CD14-positive monocyte (primary cell): ENCODE measurements at regions not wholly inside any gene's neighbourhood (a gene's known extent, or its start where the extent isn't known, plus 50 kb on each side); places are given as distances from the start of the nearest gene placed in this dataset.
A peak's percentile ranks its signal among the peaks of the same experiment; 100 is the strongest.

Source experiments
- DNase-seq, 3 donors: peaks; one replicate each; pipeline ENCODE4 v3.0.0-alpha.2; 2011 to 2022
- H2AFZ ChIP-seq: 2 replicates; pipeline ENCODE4 v1.6.0; 2012; ENCODE audit warnings: mild to moderate bottlenecking, low read depth, low read length, inconsistent platforms; ENCODE audit not compliant: insufficient read depth, poor library complexity, severe bottlenecking
- H3K27ac ChIP-seq, 2 donors: 1 replicate in 1 of 2; 2 replicates in 1 of 2; pipeline ENCODE4 v1.5.1; 2012 to 2013; ENCODE audit warnings: low read length in 2 of 2, control low read depth in 1 of 2, inconsistent platforms in 1 of 2, low read depth in 1 of 2, mild to moderate bottlenecking in 1 of 2
- H3K27me3 ChIP-seq, 2 donors: one replicate each; pipeline versions ENCODE4 v1.6.0 to v1.6.1; 2011 to 2013; ENCODE audit warnings: low read length in 2 of 2; ENCODE audit not compliant: control insufficient read depth in 2 of 2, insufficient read depth in 2 of 2
- H3K36me3 ChIP-seq, 2 donors: replicated peaks in 1 of 2; 1 replicate in 1 of 2; 2 replicates in 1 of 2; pipeline versions ENCODE4 v1.5.1 to v1.6.1; 2012 to 2013; ENCODE audit warnings: low read length in 2 of 2, control low read depth in 1 of 2, inconsistent platforms in 1 of 2, mild to moderate bottlenecking in 1 of 2; ENCODE audit not compliant: insufficient read depth in 2 of 2, control insufficient read depth in 1 of 2
- H3K4me1 ChIP-seq, 2 donors: 1 replicate in 1 of 2; 2 replicates in 1 of 2; pipeline versions ENCODE4 v1.5.1 to v1.6.1; 2012 to 2013; ENCODE audit warnings: low read length in 2 of 2, control low read depth in 1 of 2, inconsistent platforms in 1 of 2, mild to moderate bottlenecking in 1 of 2, moderate library complexity in 1 of 2; ENCODE audit not compliant: insufficient read depth in 2 of 2, control insufficient read depth in 1 of 2
- H3K4me2 ChIP-seq: replicated peaks from 2 replicates; pipeline ENCODE3; 2012; ENCODE audit warnings: low read length, moderate library complexity, mild to moderate bottlenecking; ENCODE audit not compliant: poor library complexity, severe bottlenecking; ENCODE audit errors: extremely low read depth
- H3K4me3 ChIP-seq, 3 experiments: fragments of 200-600 bp in 1 of 3; sonication (generic) in 1 of 3; replicated peaks in 1 of 3; 1 replicate in 2 of 3; 2 replicates in 1 of 3; pipeline ENCODE4 v1.5.1; 2011 to 2013; ENCODE audit warnings: low read length in 3 of 3, mild to moderate bottlenecking in 3 of 3, control low read depth in 2 of 3, low read depth in 2 of 3, inconsistent platforms in 1 of 3, moderate library complexity in 1 of 3
- H3K79me2 ChIP-seq: 2 replicates; pipeline ENCODE4 v1.6.0; 2012; ENCODE audit warnings: mild to moderate bottlenecking, control low read depth, inconsistent platforms, low read length, moderate library complexity; ENCODE audit not compliant: insufficient read depth
- H3K9ac ChIP-seq: 2 replicates; pipeline ENCODE4 v1.6.0; 2017; ENCODE audit warnings: low read length, mild to moderate bottlenecking; ENCODE audit not compliant: insufficient read depth, poor library complexity, severe bottlenecking
- H3K9me3 ChIP-seq, 2 donors: replicated peaks in 1 of 2; 1 replicate in 1 of 2; 2 replicates in 1 of 2; pipeline versions ENCODE4 v1.5.1 to v1.6.1; 2012 to 2013; ENCODE audit warnings: low read length in 2 of 2, control low read depth in 1 of 2; ENCODE audit not compliant: control insufficient read depth in 1 of 2, insufficient read depth in 1 of 2
- H4K20me1 ChIP-seq: 2 replicates; pipeline ENCODE4 v1.6.0; 2012; ENCODE audit warnings: mild to moderate bottlenecking, low read length, control low read depth, moderate library complexity; ENCODE audit not compliant: insufficient read depth
- H3K27ac Mint-ChIP-seq, 7 donors: one replicate each; pipeline ENCODE4 v1.8.0; 2020; ENCODE audit warnings: mild to moderate bottlenecking in 7 of 7, mixed read lengths in 7 of 7, moderate library complexity in 6 of 7, inconsistent platforms in 2 of 7
- H3K27me3 Mint-ChIP-seq, 3 donors: one replicate each; pipeline ENCODE4 v1.8.0; 2021 to 2022; ENCODE audit warnings: low read depth in 3 of 3, mild to moderate bottlenecking in 3 of 3, mixed read lengths in 3 of 3, moderate library complexity in 3 of 3, inconsistent platforms in 1 of 3
- H3K36me3 Mint-ChIP-seq, 2 donors: one replicate each; pipeline ENCODE4 v1.8.0; 2020; ENCODE audit warnings: mixed read lengths in 2 of 2, inconsistent platforms in 1 of 2, mild to moderate bottlenecking in 1 of 2
- H3K4me1 Mint-ChIP-seq: one replicate; pipeline ENCODE4 v1.8.0; 2020; ENCODE audit warnings: mild to moderate bottlenecking, mixed read lengths
- H3K4me3 Mint-ChIP-seq, 2 donors: one replicate each; pipeline ENCODE4 v1.8.0; 2020; ENCODE audit warnings: mild to moderate bottlenecking in 2 of 2, mixed read lengths in 2 of 2, moderate library complexity in 1 of 2
- H3K9me3 Mint-ChIP-seq, 7 donors: one replicate each; pipeline ENCODE4 v1.8.0; 2020 to 2022; ENCODE audit warnings: mixed read lengths in 7 of 7, mild to moderate bottlenecking in 6 of 7, moderate library complexity in 6 of 7, inconsistent platforms in 2 of 7
- WGBS: methylation state at CpG from one replicate; pipeline ENCODE4 v1.1.5; 2013; ENCODE audit warnings: missing lambda C conversion rate; ENCODE audit not compliant: insufficient coverage; 5-methylcytosine and 5-hydroxymethylcytosine counted together
- intact Hi-C, 2 donors: fragments of 100-400 bp; cut with micrococcal nuclease; formaldehyde crosslinking; loops; one replicate each; pipeline versions ENCODE4 v1.15.0 to v1.15.1; 2023
- TF ChIP-seq, protein P1 (sequence below): fragments of 200-600 bp; IDR thresholded peaks from one replicate; pipeline ENCODE4 v1.8.0; 2022; ENCODE audit warnings: antibody characterized with exemption, mild to moderate bottlenecking

DNA sequence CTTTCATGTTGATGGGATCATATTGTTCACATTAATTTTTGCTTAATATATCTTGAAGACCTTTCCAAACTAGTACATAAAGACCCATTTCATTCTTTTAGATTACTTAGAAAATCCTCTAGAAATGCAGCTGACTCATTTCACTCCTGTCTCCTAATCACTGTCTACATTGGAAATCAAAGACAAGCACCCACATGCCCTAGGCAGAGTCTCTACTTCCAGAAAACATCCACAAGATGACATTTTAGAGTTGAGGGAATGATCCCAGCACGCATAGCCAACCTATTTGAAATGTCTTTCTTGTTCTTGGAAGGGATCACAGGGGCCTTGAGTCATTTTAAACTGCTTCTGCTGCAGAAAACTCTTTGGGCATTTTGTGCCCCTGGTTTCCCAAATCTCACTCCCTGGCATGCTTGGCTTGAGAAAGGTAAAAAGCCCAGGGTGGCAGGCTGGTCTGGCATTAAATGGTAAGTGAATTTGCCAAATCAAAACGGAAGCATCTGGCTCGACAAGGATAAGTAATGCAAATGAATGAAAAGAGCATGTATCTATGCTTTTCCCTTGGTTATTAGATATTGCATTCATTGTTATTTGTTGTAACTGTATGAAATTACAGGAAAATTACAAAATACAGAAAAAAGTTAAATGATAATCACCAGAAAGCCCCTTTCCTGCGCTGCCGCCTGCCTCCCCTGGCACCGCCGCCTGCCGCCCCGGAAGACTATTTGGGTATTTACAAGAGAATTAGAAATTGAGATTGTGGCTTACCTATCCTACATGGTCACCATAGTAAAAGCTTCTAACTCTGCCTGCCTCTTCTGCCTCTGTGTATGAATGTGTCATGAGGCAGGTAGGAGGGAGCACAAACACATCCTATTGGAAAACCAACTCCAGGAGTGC, 225.3 kb downstream of the PTEN start:
- WGBS, result no CpG with 5 or more reads among the region's 9 CpGs
- H3K27ac Mint-ChIP-seq, result peak overlapping the region in 1 of 7 donors; percentile 8
- Histone ChIP-seq H3K27me3 (no peaks in the 10 kb centered on the region), H3K9me3 (no peaks in the 10 kb centered on the region), H3K4me3 (no peak overlapping the region), H3K36me3 (no peaks in the 10 kb centered on the region), H4K20me1 (no peaks in the 10 kb centered on the region), H3K27ac (no peak overlapping the region), H3K9ac (no peak overlapping the region), H3K79me2 (no peaks in the 10 kb centered on the region), H2AFZ (no peak overlapping the region), H3K4me1 (peaks cover 42 to 50% of the 10 kb centered on the region in 2 donors), H3K4me2 (no peak overlapping the region)
- intact Hi-C loops, result no loop called here
- H3K27me3 Mint-ChIP-seq, result peaks cover 0 to 2% (median 0%) of the 10 kb centered on the region in 3 donors
- no peak overlapping the region for H3K4me3 Mint-ChIP-seq
- H3K4me1 Mint-ChIP-seq, result peaks cover 64% of the 10 kb centered on the region
- TF ChIP-seq, protein P1, sequence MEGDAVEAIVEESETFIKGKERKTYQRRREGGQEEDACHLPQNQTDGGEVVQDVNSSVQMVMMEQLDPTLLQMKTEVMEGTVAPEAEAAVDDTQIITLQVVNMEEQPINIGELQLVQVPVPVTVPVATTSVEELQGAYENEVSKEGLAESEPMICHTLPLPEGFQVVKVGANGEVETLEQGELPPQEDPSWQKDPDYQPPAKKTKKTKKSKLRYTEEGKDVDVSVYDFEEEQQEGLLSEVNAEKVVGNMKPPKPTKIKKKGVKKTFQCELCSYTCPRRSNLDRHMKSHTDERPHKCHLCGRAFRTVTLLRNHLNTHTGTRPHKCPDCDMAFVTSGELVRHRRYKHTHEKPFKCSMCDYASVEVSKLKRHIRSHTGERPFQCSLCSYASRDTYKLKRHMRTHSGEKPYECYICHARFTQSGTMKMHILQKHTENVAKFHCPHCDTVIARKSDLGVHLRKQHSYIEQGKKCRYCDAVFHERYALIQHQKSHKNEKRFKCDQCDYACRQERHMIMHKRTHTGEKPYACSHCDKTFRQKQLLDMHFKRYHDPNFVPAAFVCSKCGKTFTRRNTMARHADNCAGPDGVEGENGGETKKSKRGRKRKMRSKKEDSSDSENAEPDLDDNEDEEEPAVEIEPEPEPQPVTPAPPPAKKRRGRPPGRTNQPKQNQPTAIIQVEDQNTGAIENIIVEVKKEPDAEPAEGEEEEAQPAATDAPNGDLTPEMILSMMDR, result no peak
- DNase-seq, result no peak
- no peaks in the 10 kb centered on the region for H3K36me3 Mint-ChIP-seq
- H3K9me3 Mint-ChIP-seq, result peaks cover 0 to 3% (median 0%) of the 10 kb centered on the region in 7 donors

DNA sequence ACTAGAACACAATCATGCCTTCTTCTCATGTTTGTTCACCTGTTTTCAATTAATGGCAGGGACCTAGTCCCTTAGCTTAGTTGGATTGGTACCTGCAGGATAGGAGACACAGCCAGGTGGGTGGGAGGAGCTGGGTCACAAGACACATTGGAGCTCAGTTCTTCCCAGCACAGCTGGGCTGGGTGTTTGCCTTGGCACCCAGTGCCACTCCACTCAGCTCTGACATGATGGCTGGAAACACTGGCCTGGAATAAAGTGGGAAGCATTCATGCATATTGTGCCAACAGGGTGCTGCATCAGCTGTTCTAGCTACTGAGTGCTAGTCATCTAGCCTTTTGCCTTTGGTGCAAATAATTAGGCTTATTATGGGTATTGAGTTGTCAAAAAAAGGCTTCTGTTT, 226.1 kb downstream of the PTEN start:
- H3K4me2 ChIP-seq, result no peak overlapping the region
- peaks cover 60% of the 10 kb centered on the region for H3K4me1 Mint-ChIP-seq
- H3K27ac Mint-ChIP-seq, result no peak overlapping the region
- H3K27me3 ChIP-seq, result no peaks in the 10 kb centered on the region
- H3K27ac ChIP-seq, result no peak overlapping the region
- no peak overlapping the region for H2AFZ ChIP-seq
- H3K36me3 Mint-ChIP-seq, result no peaks in the 10 kb centered on the region
- no peak for DNase-seq
- peaks cover 42 to 47% of the 10 kb centered on the region in 2 donors for H3K4me1 ChIP-seq
- no peak overlapping the region for H3K4me3 Mint-ChIP-seq
- H3K4me3 ChIP-seq, result no peak overlapping the region
- peaks cover 0 to 2% (median 0%) of the 10 kb centered on the region in 3 donors for H3K27me3 Mint-ChIP-seq
- intact Hi-C loops, result no loop called here
- H3K9ac ChIP-seq, result no peak overlapping the region
- H3K9me3 ChIP-seq, result no peaks in the 10 kb centered on the region
- H3K79me2 ChIP-seq, result no peaks in the 10 kb centered on the region
- no peaks in the 10 kb centered on the region for H4K20me1 ChIP-seq
- H3K9me3 Mint-ChIP-seq, result peaks cover 0 to 3% (median 0%) of the 10 kb centered on the region in 7 donors
- H3K36me3 ChIP-seq, result no peaks in the 10 kb centered on the region
- TF ChIP-seq, protein P1, result no peak
